SK-N-SH (cell line): ENCODE measurements at regions not wholly inside any gene's neighbourhood (a gene's known extent, or its start where the extent isn't known, plus 50 kb on each side); places are given as distances from the start of the nearest gene placed in this dataset.

Source experiments
- CTCF ChIA-PET: fragments of 300-600, 350-600 bp; formaldehyde crosslinking; extraction: SDS; loops from one replicate; lab custom pipeline; 2021; lab: Yijun Ruan, JAX
- POLR2A ChIA-PET: fragments of 350-600 bp; sonication (Branson Sonifier 250); formaldehyde crosslinking; extraction: SDS; loops from one replicate; lab custom pipeline; 2020; ENCODE audit warnings: antibody characterized with exemption, inconsistent platforms; lab: Yijun Ruan, JAX
- DNase-seq: peaks from one replicate; pipeline ENCODE4 v3.0.0; 2012
- H2AFZ ChIP-seq: fragments of 200-600 bp; sonication (generic); 2 replicates; pipeline ENCODE4 v1.8.1; 2016; ENCODE audit warnings: antibody characterized with exemption, mild to moderate bottlenecking, low read depth
- H3F3A ChIP-seq: fragments of 200-600 bp; sonication (generic); replicated peaks from 2 replicates; pipeline ENCODE3; 2016; ENCODE audit warnings: antibody characterized with exemption, mild to moderate bottlenecking; ENCODE audit not compliant: insufficient read depth
- H3K27ac ChIP-seq, 2 experiments: fragments of 200-500 bp in 1 of 2; fragments of 200-600 bp in 1 of 2; sonication (Bioruptor generic) in 1 of 2; sonication (generic), shearing (Covaris generic) in 1 of 2; 2 replicates each; pipeline versions ENCODE4 v1.5.1 to v1.6.1; 2014 to 2016; ENCODE audit warnings: low read depth in 2 of 2, inconsistent platforms in 1 of 2, low read length in 1 of 2, mild to moderate bottlenecking in 1 of 2, mixed read lengths in 1 of 2
- H3K27me3 ChIP-seq: fragments of 200-600 bp; sonication (generic), shearing (Covaris generic); 2 replicates; pipeline ENCODE4 v1.6.1; 2016; ENCODE audit warnings: mixed run types; ENCODE audit not compliant: insufficient read depth
- H3K36me3 ChIP-seq, 2 experiments: fragments of 200-500 bp in 1 of 2; fragments of 200-600 bp in 1 of 2; sonication (Bioruptor generic) in 1 of 2; sonication (generic) in 1 of 2; replicated peaks in 1 of 2; 2 replicates each; pipeline versions ENCODE3 to v1.5.1; 2014 to 2016; ENCODE audit warnings: low read length in 1 of 2, mild to moderate bottlenecking in 1 of 2; ENCODE audit not compliant: insufficient read depth in 2 of 2, control insufficient read depth in 1 of 2
- H3K4me1 ChIP-seq, 2 experiments: fragments of 200-500 bp in 1 of 2; fragments of 200-600 bp in 1 of 2; sonication (Bioruptor generic) in 1 of 2; sonication (generic), shearing (Covaris generic) in 1 of 2; 2 replicates each; pipeline versions ENCODE4 v1.5.1 to v1.6.1; 2014 to 2016; ENCODE audit warnings: low read depth in 1 of 2, low read length in 1 of 2, mixed run types in 1 of 2; ENCODE audit not compliant: insufficient read depth in 2 of 2, control insufficient read depth in 1 of 2
- H3K4me2 ChIP-seq: fragments of 200-600 bp; sonication (generic), shearing (Covaris generic); 2 replicates; pipeline ENCODE4 v1.6.1; 2017; ENCODE audit warnings: mixed run types
- H3K4me3 ChIP-seq, 2 experiments: fragments of 200-500 bp in 1 of 2; fragments of 200-600 bp in 1 of 2; sonication (Bioruptor generic) in 1 of 2; sonication (generic), shearing (Covaris generic) in 1 of 2; 2 replicates each; pipeline versions ENCODE4 v1.5.1 to v1.8.1; 2014 to 2016; ENCODE audit warnings: low read depth in 2 of 2, inconsistent platforms in 1 of 2, low read length in 1 of 2, mild to moderate bottlenecking in 1 of 2, mixed read lengths in 1 of 2, moderate library complexity in 1 of 2
- H3K79me2 ChIP-seq: fragments of 200-600 bp; sonication (generic); 2 replicates; pipeline ENCODE4 v1.8.1; 2017; ENCODE audit warnings: mild to moderate bottlenecking; ENCODE audit not compliant: insufficient read depth
- H3K9ac ChIP-seq: fragments of 200-600 bp; sonication (generic); 2 replicates; pipeline ENCODE4 v1.6.1; 2017; ENCODE audit warnings: mixed run types
- H3K9me2 ChIP-seq: fragments of 200-600 bp; sonication (generic); 2 replicates; pipeline ENCODE4 v1.6.1; 2017; ENCODE audit warnings: mixed run types
- H3K9me3 ChIP-seq: fragments of 200-600 bp; sonication (generic); 2 replicates; pipeline ENCODE4 v1.6.1; 2017; ENCODE audit warnings: mixed run types, mild to moderate bottlenecking, moderate library complexity
- H4K20me1 ChIP-seq: fragments of 200-600 bp; sonication (generic); 2 replicates; pipeline ENCODE4 v1.6.1; 2017; ENCODE audit warnings: mild to moderate bottlenecking, mixed run types; ENCODE audit not compliant: insufficient read depth
- ELF1 ChIP-seq: IDR thresholded peaks from 2 replicates; pipeline ENCODE4 v1.4.0; 2012
- EP300 ChIP-seq, 2 experiments: IDR thresholded peaks; 2 replicates each; pipeline versions ENCODE4 v1.4.0 to v1.6.1; 2012; ENCODE audit warnings: borderline replicate concordance in 1 of 2, low read depth in 1 of 2, low read length in 1 of 2
- EZH2phosphoT487 ChIP-seq: fragments of 200-600 bp; sonication (generic); IDR thresholded peaks from 2 replicates; pipeline ENCODE4 v1.6.1; 2017; ENCODE audit warnings: low read depth, mixed run types, mild to moderate bottlenecking, antibody characterized with exemption, moderate library complexity, borderline replicate concordance
- FOXJ3 ChIP-seq: sonication (generic); formaldehyde crosslinking; IDR thresholded peaks from 2 replicates; pipeline ENCODE4 v1.5.1; 2020; ENCODE audit warnings: mild to moderate bottlenecking, missing genetic modification reagents
- FOXM1 ChIP-seq: IDR thresholded peaks from 2 replicates; pipeline ENCODE4 v1.4.0; 2012; ENCODE audit warnings: low read depth, mild to moderate bottlenecking
- IRF3 ChIP-seq: fragments of 150-350 bp; IDR thresholded peaks from 2 replicates; pipeline ENCODE4 v1.6.1; 2016; ENCODE audit warnings: mild to moderate bottlenecking, low read depth, low read length
- JUND ChIP-seq: IDR thresholded peaks from 2 replicates; pipeline ENCODE4 v1.4.0; 2012
- MAX ChIP-seq: IDR thresholded peaks from 2 replicates; pipeline ENCODE4 v1.4.0; 2012; ENCODE audit warnings: low read depth
- MXI1 ChIP-seq: IDR thresholded peaks from 2 replicates; pipeline ENCODE4 v1.6.1; 2012; ENCODE audit warnings: mild to moderate bottlenecking, low read depth, low read length, improper control_type of control experiment
- NFIC ChIP-seq: IDR thresholded peaks from 2 replicates; pipeline ENCODE4 v1.4.0; 2012; ENCODE audit warnings: borderline replicate concordance
- PBX3 ChIP-seq: IDR thresholded peaks from 2 replicates; pipeline ENCODE4; 2012
- POLR2AphosphoS5 ChIP-seq: IDR thresholded peaks from 2 replicates; pipeline ENCODE4 v1.6.1; 2012; ENCODE audit warnings: low read depth, low read length
- RAD21 ChIP-seq: IDR thresholded peaks from 2 replicates; pipeline ENCODE4 v1.6.1; 2012; ENCODE audit warnings: mild to moderate bottlenecking, low read length
- RFX5 ChIP-seq: IDR thresholded peaks from 2 replicates; pipeline ENCODE4 v1.6.1; 2012; ENCODE audit warnings: mild to moderate bottlenecking, improper control_type of control experiment, low read length
- SMC3 ChIP-seq: IDR thresholded peaks from 2 replicates; pipeline ENCODE4 v1.6.1; 2012; ENCODE audit warnings: low read depth, low read length, improper control_type of control experiment
- TAF1 ChIP-seq: IDR thresholded peaks from 2 replicates; pipeline ENCODE4 v1.6.1; 2012; ENCODE audit warnings: low read depth, mild to moderate bottlenecking, low read length, moderate library complexity, borderline replicate concordance
- TCF12 ChIP-seq: IDR thresholded peaks from 2 replicates; pipeline ENCODE4 v1.4.0; 2012
- USF1 ChIP-seq: IDR thresholded peaks from 2 replicates; pipeline ENCODE4 v1.4.0; 2012; ENCODE audit warnings: low read depth, borderline replicate concordance
- USF2 ChIP-seq: fragments of 150-350 bp; IDR thresholded peaks from 2 replicates; pipeline ENCODE4 v1.6.1; 2017; ENCODE audit warnings: antibody characterized with exemption, low read length, low read depth, borderline replicate concordance
- YY1 ChIP-seq: IDR thresholded peaks from 2 replicates; pipeline ENCODE4 v1.4.0; 2012; ENCODE audit warnings: low read depth, mild to moderate bottlenecking
- WGBS: methylation state at CpG from one replicate; pipeline ENCODE4 v1.1.6; 2017; ENCODE audit warnings: low lambda C conversion rate; 5-methylcytosine and 5-hydroxymethylcytosine counted together

- H2AFZ ChIP-seq: no peak overlapping the region
- POLR2A ChIA-PET: no interaction called here
- H3K4me1 ChIP-seq: peaks cover 0 to 2% of the 10 kb centered on the region in 2 experiments; a peak in 1 of 4 replicates
- DNase-seq: no peak
- peaks cover 50% of the 10 kb centered on the region; the same call in 1 of the 2 replicates for H3K27me3 ChIP-seq
- H3K9me3 ChIP-seq: no peaks in the 10 kb centered on the region
- no peak overlapping the region for H3K27ac ChIP-seq
- no peak overlapping the region for H3K9ac ChIP-seq
- no peak for TF ChIP-seq EP300 (IDR thresholded peaks at IDR 0.05; ENCODE audit: borderline replicate concordance in 1 of 2, low read depth in 1 of 2, low read length in 1 of 2)
- TF ChIP-seq POLR2AphosphoS5: no peak
- TF ChIP-seq YY1: no peak
- no peak for TF ChIP-seq TAF1
- TF ChIP-seq USF2: no peak
- TF ChIP-seq RFX5: no peak
- TF ChIP-seq FOXM1: no peak
- TF ChIP-seq SMC3: no peak
- TF ChIP-seq MXI1: no peak
- no peak for TF ChIP-seq JUND
- TF ChIP-seq TCF12: no peak
- TF ChIP-seq MAX: no peak
- TF ChIP-seq EZH2phosphoT487: no peak
- TF ChIP-seq PBX3: no peak
- no peak for TF ChIP-seq IRF3
- no peak for TF ChIP-seq NFIC
- TF ChIP-seq RAD21: no peak
- no peak for TF ChIP-seq USF1
- TF ChIP-seq ELF1: no peak
- TF ChIP-seq FOXJ3: no peak
- TF ChIP-seq, all 33 proteins: peak for 0
- no peaks in the 10 kb centered on the region for H4K20me1 ChIP-seq
- H3K79me2 ChIP-seq: no peaks in the 10 kb centered on the region
- H3F3A ChIP-seq: no peaks in the 10 kb centered on the region
- H3K4me2 ChIP-seq: no peak overlapping the region
- H3K9me2 ChIP-seq: no peaks in the 10 kb centered on the region
- 64% methylated on average over 7 of the region's 7 CpGs for WGBS
- CTCF ChIA-PET: interaction anchor here (4.7 kb wide), 1 partner anchor 79 kb away, joined by 79 read pairs; no protein-coding TSS in a partner anchor
- no peaks in the 10 kb centered on the region for H3K36me3 ChIP-seq
- no peak overlapping the region for H3K4me3 ChIP-seq
Observed at GRCh38 chr16:87199901-87200300, 117.3 kb downstream of the C16orf95 start.
